SK-N-SH (cell line): ENCODE measurements at regions not wholly inside any gene's neighbourhood (a gene's known extent, or its start where the extent isn't known, plus 50 kb on each side); places are given as distances from the start of the nearest gene placed in this dataset.

Experiments
- EP300 ChIP-seq, 2 experiments: IDR thresholded peaks; 2 replicates each; pipeline versions ENCODE4 v1.4.0 to v1.6.1; 2012; ENCODE audit warnings: borderline replicate concordance in 1 of 2, low read depth in 1 of 2, low read length in 1 of 2
- GABPA ChIP-seq: IDR thresholded peaks from 2 replicates; pipeline ENCODE4 v1.4.0; 2012; ENCODE audit warnings: low read depth, mild to moderate bottlenecking
- JUND ChIP-seq: IDR thresholded peaks from 2 replicates; pipeline ENCODE4 v1.4.0; 2012
- NRF1 ChIP-seq: IDR thresholded peaks from 2 replicates; pipeline ENCODE4 v1.6.1; 2012; ENCODE audit warnings: low read depth, mild to moderate bottlenecking, low read length
- POLR2AphosphoS5 ChIP-seq: IDR thresholded peaks from 2 replicates; pipeline ENCODE4 v1.6.1; 2012; ENCODE audit warnings: low read depth, low read length
- RCOR1 ChIP-seq: fragments of 150-350 bp; IDR thresholded peaks from 2 replicates; pipeline ENCODE4 v1.6.1; 2017; ENCODE audit warnings: antibody characterized with exemption, low read length
- RFX5 ChIP-seq: IDR thresholded peaks from 2 replicates; pipeline ENCODE4 v1.6.1; 2012; ENCODE audit warnings: mild to moderate bottlenecking, improper control_type of control experiment, low read length
- TAF1 ChIP-seq: IDR thresholded peaks from 2 replicates; pipeline ENCODE4 v1.6.1; 2012; ENCODE audit warnings: low read depth, mild to moderate bottlenecking, low read length, moderate library complexity, borderline replicate concordance
- YY1 ChIP-seq: IDR thresholded peaks from 2 replicates; pipeline ENCODE4 v1.4.0; 2012; ENCODE audit warnings: low read depth, mild to moderate bottlenecking
- TF ChIP-seq, protein P1 (sequence below): fragments of 200-600 bp; sonication (generic); IDR thresholded peaks from 2 replicates; pipeline ENCODE4 v1.6.1; 2017; ENCODE audit warnings: antibody characterized with exemption, mild to moderate bottlenecking, moderate library complexity

DNA sequence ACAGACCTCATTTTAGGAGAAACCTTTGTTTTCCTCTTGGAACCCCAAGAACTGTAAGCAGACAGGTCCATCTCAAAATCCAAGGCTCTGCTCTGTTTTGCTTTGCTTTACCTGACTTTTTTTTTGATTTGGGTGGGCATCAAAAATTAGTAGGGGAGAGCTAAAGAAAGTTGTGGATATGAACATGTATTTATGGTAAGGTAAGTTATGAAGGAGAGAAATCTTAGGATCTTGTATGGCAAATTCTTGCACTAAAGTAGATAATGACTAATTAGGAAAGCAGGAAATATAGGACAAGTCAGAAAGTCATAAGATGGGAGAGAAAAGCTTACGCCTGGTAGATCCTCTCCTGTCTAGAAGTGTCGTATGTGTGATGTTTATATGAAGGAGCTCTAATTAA, 116.1 kb upstream of the VPREB1 start:
- TF ChIP-seq, protein P1, sequence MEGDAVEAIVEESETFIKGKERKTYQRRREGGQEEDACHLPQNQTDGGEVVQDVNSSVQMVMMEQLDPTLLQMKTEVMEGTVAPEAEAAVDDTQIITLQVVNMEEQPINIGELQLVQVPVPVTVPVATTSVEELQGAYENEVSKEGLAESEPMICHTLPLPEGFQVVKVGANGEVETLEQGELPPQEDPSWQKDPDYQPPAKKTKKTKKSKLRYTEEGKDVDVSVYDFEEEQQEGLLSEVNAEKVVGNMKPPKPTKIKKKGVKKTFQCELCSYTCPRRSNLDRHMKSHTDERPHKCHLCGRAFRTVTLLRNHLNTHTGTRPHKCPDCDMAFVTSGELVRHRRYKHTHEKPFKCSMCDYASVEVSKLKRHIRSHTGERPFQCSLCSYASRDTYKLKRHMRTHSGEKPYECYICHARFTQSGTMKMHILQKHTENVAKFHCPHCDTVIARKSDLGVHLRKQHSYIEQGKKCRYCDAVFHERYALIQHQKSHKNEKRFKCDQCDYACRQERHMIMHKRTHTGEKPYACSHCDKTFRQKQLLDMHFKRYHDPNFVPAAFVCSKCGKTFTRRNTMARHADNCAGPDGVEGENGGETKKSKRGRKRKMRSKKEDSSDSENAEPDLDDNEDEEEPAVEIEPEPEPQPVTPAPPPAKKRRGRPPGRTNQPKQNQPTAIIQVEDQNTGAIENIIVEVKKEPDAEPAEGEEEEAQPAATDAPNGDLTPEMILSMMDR = no peak
- TF ChIP-seq NRF1 (no peak), POLR2AphosphoS5 (no peak), TAF1 (no peak), RCOR1 (no peak), GABPA (no peak), EP300 (IDR thresholded peaks at IDR 0.05; ENCODE audit: borderline replicate concordance in 1 of 2, low read depth in 1 of 2, low read length in 1 of 2) (no peak), RFX5 (no peak), YY1 (no peak), JUND (no peak)
